Skeletal muscle tissue (tissue), 3 donors: ENCODE measurements at regions not wholly inside any gene's neighbourhood (a gene's known extent, or its start where the extent isn't known, plus 50 kb on each side); places are given as distances from the start of the nearest gene placed in this dataset.

Source experiments
- H3K27ac ChIP-seq: one replicate; pipeline ENCODE4 v1.7.0; 2013; ENCODE audit warnings: mild to moderate bottlenecking, low read depth, low read length, inconsistent platforms
- H3K27me3 ChIP-seq, 3 donors: one replicate each; pipeline ENCODE4 v1.7.0; 2013; ENCODE audit warnings: low read length in 3 of 3; ENCODE audit not compliant: control insufficient read depth in 3 of 3, insufficient read depth in 3 of 3
- H3K36me3 ChIP-seq, 3 donors: one replicate each; pipeline ENCODE4 v1.7.0; 2013; ENCODE audit warnings: low read length in 3 of 3; ENCODE audit not compliant: control insufficient read depth in 3 of 3, insufficient read depth in 3 of 3
- H3K4me1 ChIP-seq, 3 donors: one replicate each; pipeline ENCODE4 v1.7.0; 2013; ENCODE audit warnings: low read length in 3 of 3, mild to moderate bottlenecking in 3 of 3; ENCODE audit not compliant: control insufficient read depth in 3 of 3, insufficient read depth in 3 of 3
- H3K4me3 ChIP-seq, 3 donors: one replicate each; pipeline ENCODE4 v1.7.0; 2013; ENCODE audit warnings: low read length in 3 of 3
- H3K9ac ChIP-seq, 3 donors: one replicate each; pipeline ENCODE4 v1.7.0; 2013; ENCODE audit warnings: low read length in 3 of 3, mild to moderate bottlenecking in 3 of 3, moderate library complexity in 2 of 3, low read depth in 1 of 3
- H3K9me3 ChIP-seq, 3 donors: one replicate each; pipeline ENCODE4 v1.7.0; 2013; ENCODE audit warnings: low read length in 3 of 3; ENCODE audit not compliant: control insufficient read depth in 3 of 3
- donor health status: Osteomylitis.

DNA sequence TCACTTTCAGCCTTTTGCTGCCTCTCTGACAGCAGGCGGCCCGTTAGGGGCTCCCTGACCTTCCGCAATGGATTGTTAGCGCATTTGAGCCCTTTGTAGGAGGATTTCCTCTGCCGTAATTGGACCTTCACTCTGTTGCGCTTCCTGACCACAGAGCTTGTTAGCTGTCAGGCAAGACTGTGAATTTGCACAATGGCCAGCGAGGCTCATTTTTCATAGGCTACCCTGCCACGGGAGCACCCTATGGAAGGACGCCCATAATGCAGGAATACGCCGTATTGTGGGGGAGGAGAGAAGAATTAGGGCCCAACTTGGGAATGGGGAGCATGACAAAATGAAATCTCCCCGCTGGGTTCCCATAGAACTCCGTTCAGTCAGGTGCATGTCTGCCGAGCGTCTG is 205.2 kb upstream of the NLRP1 start:
- no peaks in the 10 kb centered on the region for H3K4me1 ChIP-seq
- peaks cover 0 to 4% (median 0%) of the 10 kb centered on the region in 3 donors for H3K9me3 ChIP-seq
- H3K27me3 ChIP-seq: peaks cover 0 to 12% (median 10%) of the 10 kb centered on the region in 3 donors
- no peaks in the 10 kb centered on the region for H3K36me3 ChIP-seq
- no peak overlapping the region for H3K9ac ChIP-seq
- H3K4me3 ChIP-seq: no peak overlapping the region
- H3K27ac ChIP-seq: no peak overlapping the region

DNA sequence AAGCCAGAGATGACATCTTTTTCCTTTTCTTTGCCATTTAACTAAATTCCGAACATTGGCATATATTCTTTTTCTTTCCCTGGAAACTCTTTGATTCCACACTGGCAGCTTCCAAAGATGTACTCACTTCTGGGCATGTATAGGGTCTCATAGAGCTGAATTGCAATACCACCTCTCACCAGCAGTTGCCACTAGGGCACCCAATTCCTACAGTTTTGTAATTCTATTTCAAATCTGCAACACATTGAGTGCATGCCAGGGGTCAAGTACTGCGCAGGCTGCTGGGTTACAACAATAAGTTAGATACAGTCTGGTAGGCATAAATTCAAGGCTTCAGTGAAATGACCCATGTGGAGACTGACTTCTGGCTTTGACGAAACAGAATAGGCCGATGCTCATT is 208.8 kb upstream of the NLRP1 start:
- H3K4me3 ChIP-seq: no peak overlapping the region
- no peaks in the 10 kb centered on the region for H3K36me3 ChIP-seq
- no peak overlapping the region for H3K27ac ChIP-seq
- no peak overlapping the region for H3K9ac ChIP-seq
- H3K9me3 ChIP-seq: peaks cover 0 to 4% (median 0%) of the 10 kb centered on the region in 3 donors
- H3K27me3 ChIP-seq: peaks cover 0 to 19% (median 18%) of the 10 kb centered on the region in 3 donors
- no peaks in the 10 kb centered on the region for H3K4me1 ChIP-seq

DNA sequence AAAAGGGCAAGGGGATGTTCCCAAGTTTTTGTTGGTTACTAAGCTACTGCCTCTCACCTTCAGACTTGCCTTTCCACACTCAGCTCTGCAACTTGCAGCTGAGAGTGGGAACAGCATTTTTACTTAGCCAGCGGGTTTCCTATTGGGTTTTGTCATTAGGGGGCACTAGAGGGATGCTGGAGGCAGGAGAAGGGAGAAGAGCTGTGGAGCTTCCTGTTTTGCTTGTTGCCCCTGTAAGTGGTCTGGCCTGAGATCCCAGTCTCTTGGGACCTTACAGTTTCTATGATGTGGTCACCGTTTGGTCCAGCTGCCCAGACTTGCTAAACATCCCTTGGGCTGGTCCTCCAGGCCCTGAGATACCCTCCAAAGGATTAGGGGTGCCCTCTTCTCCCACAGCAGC is 209.6 kb upstream of the NLRP1 start:
- no peaks in the 10 kb centered on the region for H3K36me3 ChIP-seq
- H3K27ac ChIP-seq: no peak overlapping the region
- no peak overlapping the region for H3K4me3 ChIP-seq
- H3K9me3 ChIP-seq: peaks cover 0 to 4% (median 0%) of the 10 kb centered on the region in 3 donors
- H3K27me3 ChIP-seq: peaks cover 0 to 25% (median 18%) of the 10 kb centered on the region in 3 donors
- H3K4me1 ChIP-seq: no peaks in the 10 kb centered on the region
- no peak overlapping the region for H3K9ac ChIP-seq

DNA sequence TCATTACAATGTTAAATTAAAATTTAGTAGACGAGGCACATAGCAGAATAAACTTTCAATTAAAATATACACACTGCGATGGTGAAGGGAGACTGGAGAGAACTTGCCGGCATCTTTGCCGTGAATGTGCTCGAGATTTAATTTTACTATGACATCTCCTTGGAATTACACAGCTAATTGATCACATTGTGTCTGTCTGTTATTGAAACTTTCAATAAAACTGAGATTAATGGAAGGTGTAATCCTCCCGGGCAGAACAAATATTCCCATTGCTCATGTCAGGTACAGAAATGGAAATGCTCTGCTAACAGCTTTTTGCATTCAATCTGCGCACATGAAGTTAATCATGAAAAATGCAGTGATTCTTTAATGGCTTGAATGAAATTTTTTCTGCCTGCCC is 210.1 kb upstream of the NLRP1 start:
- no peak overlapping the region for H3K27ac ChIP-seq

DNA sequence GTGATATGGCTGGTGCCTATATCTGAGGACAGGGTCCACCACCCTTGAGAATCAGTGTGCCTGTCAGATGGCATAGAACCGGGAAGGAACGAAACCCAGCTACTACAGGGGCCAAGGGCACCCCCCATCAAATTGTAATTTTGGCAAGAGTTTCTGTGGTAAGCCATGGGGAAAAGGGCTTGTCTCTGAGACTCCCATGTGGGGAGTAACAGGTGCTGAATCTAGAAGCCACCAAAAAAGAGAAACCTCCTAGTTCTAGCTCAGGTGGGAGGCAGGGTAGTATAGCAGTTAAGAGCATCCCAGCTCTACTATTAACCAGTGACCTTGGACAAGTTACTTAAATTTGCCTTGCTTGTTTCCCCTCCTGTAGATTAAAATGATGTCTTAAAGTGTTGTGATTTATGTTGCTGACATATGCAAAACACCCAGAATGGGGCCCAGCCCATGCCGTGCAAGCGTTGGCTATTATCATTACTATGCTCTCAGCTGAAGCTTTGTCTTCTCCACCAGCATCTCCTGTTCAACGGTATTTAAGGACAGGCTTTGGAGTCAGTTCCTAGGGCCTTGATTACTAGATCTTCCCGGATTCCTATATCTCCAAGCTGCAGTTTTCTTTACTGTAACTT is 210.7 kb upstream of the NLRP1 start:
- Histone ChIP-seq H3K9me3 (peaks cover 0 to 4% (median 0%) of the 10 kb centered on the region in 3 donors), H3K9ac (no peak overlapping the region), H3K27ac (no peak overlapping the region), H3K27me3 (peaks cover 0 to 19% (median 15%) of the 10 kb centered on the region in 3 donors), H3K36me3 (no peaks in the 10 kb centered on the region), H3K4me3 (no peak overlapping the region), H3K4me1 (no peaks in the 10 kb centered on the region)

More for the DNA sequence above, 210.1 kb upstream of the NLRP1 start:
- no peaks in the 10 kb centered on the region for H3K36me3 ChIP-seq
- peaks cover 0 to 23% (median 18%) of the 10 kb centered on the region in 3 donors for H3K27me3 ChIP-seq
- peaks cover 0 to 4% (median 0%) of the 10 kb centered on the region in 3 donors for H3K9me3 ChIP-seq
- no peak overlapping the region for H3K9ac ChIP-seq
- H3K4me3 ChIP-seq: no peak overlapping the region
- no peaks in the 10 kb centered on the region for H3K4me1 ChIP-seq

DNA sequence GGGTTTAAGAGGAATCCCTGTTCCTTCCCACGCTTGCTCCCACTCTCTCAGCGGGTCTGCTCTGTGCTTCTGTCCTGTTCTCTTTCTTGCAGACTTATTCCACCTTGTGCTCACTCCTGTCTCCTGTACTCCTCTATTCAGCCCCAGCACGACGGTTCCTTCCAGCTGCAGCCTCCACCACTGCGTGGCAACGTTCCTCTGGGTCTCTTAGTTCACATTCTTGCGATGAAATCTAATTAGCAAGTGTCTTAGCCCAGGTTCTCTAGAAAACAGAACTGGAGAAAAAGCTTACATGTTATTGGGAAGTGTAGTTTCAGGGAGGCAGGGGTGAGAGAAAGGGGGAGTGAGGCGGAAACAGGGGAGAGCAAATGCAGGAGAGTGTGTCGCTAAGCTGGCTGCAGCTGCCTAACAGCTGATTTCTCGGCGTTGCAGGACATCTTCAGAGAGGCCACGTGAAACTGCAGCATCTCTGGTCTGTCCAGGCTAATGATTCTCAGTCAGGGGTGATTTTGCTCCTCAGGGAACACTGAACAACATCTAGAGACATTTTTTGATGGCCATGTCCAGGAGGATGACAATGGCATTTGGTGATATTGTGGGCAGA is 213.2 kb upstream of the NLRP1 start:
- H3K4me3 ChIP-seq: no peak overlapping the region
- no peak overlapping the region for H3K27ac ChIP-seq
- H3K27me3 ChIP-seq: peaks cover 3 to 23% (median 14%) of the 10 kb centered on the region in 3 donors
- no peaks in the 10 kb centered on the region for H3K36me3 ChIP-seq
- H3K9ac ChIP-seq: no peak overlapping the region
- no peaks in the 10 kb centered on the region for H3K4me1 ChIP-seq
- peaks cover 0 to 4% (median 0%) of the 10 kb centered on the region in 3 donors for H3K9me3 ChIP-seq

DNA sequence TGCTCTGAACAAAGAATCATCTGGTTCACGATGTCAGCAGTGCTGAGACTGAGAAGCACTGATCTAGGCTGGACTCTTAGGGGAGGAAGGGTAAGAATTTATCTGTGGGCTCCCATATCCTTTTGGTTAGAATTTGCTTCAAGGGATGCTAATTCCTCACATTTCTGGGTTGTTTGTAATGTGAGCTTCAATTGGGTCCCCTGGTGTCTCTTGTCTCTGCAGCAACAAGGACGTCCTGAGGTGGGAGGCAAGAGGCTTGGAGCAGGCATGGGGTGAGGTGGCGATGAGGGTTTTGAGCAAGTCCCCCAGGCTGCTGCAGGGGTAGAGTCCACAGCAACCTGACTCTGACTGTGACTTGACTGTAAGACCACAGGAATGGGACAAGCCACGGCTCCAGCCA is 213.8 kb upstream of the NLRP1 start:
- H3K27me3 ChIP-seq: peaks cover 3 to 23% (median 14%) of the 10 kb centered on the region in 3 donors
- H3K9me3 ChIP-seq: peaks cover 0 to 1% (median 0%) of the 10 kb centered on the region in 3 donors
- H3K27ac ChIP-seq: no peak overlapping the region
- no peak overlapping the region for H3K4me3 ChIP-seq
- no peak overlapping the region for H3K9ac ChIP-seq
- H3K4me1 ChIP-seq: no peaks in the 10 kb centered on the region
- H3K36me3 ChIP-seq: no peaks in the 10 kb centered on the region

DNA sequence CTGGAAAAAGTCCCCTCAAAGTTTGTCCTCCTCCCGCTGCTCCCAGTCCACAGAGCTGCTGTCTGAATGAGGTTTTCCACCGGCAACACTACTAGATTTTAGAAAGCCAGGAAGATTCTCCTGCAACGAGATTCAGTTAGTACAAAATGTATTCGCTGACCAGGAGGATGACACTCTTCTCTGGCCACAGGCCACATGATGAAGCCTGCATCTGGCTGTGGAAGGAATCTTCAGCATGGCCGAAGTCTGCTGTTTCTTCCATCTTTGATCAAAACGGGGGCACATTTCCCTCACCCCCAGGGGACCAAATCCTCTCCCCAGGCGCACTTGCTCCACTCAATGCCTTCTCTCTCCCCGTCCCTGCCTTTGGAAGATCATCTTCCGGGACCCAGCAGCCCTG is 215.8 kb upstream of the NLRP1 start:
- Histone ChIP-seq H3K9me3 (no peaks in the 10 kb centered on the region), H3K4me3 (no peak overlapping the region), H3K4me1 (no peaks in the 10 kb centered on the region), H3K27ac (no peak overlapping the region), H3K36me3 (no peaks in the 10 kb centered on the region), H3K27me3 (peaks cover 3 to 27% (median 14%) of the 10 kb centered on the region in 3 donors), H3K9ac (no peak overlapping the region)

DNA sequence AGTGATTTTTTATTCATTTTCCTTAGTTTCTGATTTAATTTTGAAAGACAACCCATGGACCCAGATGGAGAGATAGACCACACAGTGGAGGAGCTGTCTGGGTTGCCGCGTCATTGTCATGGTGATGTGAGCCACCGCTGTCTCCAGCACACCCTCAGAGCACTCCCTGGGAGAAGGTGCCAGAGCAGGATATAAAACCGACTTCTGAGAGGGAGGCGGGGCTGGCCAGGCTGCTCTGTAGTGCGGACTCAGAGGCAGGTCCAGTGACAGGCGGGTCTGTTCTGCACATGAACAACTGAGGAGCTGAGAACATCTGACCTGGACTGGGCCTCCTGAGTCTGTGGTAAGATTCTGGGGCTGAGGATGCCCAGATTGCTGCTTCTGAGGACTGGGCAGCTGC is 216.3 kb upstream of the NLRP1 start:
- H3K36me3 ChIP-seq: no peaks in the 10 kb centered on the region
- no peaks in the 10 kb centered on the region for H3K9me3 ChIP-seq
- H3K4me1 ChIP-seq: no peaks in the 10 kb centered on the region
- no peak overlapping the region for H3K4me3 ChIP-seq
- peaks cover 3 to 30% (median 17%) of the 10 kb centered on the region in 3 donors for H3K27me3 ChIP-seq
- no peak overlapping the region for H3K9ac ChIP-seq
- H3K27ac ChIP-seq: no peak overlapping the region

DNA sequence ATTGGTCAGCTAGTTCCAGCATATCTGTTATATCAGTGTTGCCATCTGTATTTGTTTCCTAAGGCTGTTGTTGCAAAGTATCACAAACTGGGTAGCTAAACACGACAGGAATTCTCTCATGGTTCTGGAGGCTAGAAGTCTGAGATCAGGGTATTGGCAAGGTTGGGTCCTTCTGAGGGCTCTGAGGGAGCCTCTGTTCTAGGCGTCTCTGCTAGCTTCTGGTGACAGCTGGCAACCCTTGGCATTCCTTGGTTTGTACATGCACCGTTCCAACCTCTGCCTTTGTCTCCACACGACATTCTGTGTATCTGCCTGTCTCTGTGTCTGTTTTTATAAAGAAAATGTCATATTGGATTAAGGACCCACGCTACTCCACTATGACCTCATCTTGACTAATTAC is 219.9 kb upstream of the NLRP1 start:
- H3K27me3 ChIP-seq: peaks cover 3 to 17% (median 9%) of the 10 kb centered on the region in 3 donors

More for the DNA sequence above, 219.9 kb upstream of the NLRP1 start:
- no peak overlapping the region for H3K9ac ChIP-seq
- H3K4me1 ChIP-seq: no peaks in the 10 kb centered on the region
- no peak overlapping the region for H3K27ac ChIP-seq
- no peaks in the 10 kb centered on the region for H3K9me3 ChIP-seq
- no peaks in the 10 kb centered on the region for H3K36me3 ChIP-seq
- no peak overlapping the region for H3K4me3 ChIP-seq
